HG02884 (cell line): ENCODE measurements at regions not wholly inside any gene's neighbourhood (a gene's known extent, or its start where the extent isn't known, plus 50 kb on each side); places are given as distances from the start of the nearest gene placed in this dataset.

Experiments
- ATAC-seq: cut with Tn5 transposase; IDR thresholded peaks from one replicate; pipeline ENCODE4 v1.9.1; 2021; ENCODE audit warnings: mild to moderate bottlenecking, moderate library complexity; ENCODE audit not compliant: unreplicated experiment

DNA sequence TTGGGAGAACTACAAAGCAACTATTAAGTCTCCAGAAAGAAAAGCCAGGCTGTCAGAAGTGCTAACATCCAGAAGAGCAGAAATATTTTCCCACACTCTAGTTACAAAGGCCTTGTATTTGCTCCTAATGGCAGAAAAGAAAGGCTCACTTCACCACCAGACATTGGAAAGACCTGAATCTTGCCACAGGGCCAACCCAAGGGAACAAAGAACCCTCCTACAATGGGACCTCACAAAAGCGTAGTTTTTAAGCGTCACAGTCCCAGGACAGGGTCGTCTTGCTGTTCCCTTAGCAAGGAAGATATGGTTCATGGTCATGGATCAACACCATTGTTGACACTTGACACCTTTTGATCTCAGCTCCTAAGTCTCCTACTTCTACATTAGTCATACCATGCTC lies 119.1 kb downstream of the RPS29 start:
- no peak for ATAC-seq

DNA sequence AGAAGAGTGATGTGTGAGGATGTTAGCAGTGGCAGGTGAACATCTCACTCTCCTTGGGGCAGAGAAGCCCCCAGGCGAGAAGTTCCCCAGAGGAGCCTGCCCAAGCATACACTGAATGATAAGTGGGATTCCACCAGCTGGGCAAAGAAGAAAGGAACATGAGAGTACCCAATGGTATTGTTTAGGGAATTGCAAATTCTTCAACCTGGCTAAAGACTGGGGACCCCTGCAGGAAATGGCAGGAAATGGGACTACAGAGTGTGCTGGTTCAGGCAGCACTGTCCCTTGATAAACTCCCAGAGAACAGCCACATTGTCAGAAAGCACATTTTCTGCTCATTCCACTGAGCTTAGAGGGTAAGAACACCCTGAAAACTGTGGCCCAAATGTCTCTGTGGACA lies 121.3 kb downstream of the RPS29 start:
- no peak for ATAC-seq

DNA sequence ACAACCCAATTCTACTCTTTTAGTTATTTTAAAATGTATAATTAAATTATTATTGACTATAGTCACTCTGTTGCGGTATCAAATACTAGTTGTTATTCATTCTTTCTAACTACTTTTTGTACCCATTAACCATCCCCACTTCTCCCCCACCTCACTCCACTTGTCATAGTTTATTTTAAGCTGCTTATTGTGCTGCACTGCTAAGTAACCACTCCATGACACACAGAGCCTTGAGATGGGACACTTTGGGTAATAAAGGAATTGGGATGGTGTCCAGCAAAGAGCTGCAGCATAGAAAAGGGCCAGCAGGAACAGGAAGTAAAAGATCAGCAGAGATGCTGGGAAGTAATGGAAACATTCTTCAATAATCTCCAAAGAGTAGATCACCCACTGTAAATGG lies 123.0 kb downstream of the RPS29 start:
- ATAC-seq, result no peak

DNA sequence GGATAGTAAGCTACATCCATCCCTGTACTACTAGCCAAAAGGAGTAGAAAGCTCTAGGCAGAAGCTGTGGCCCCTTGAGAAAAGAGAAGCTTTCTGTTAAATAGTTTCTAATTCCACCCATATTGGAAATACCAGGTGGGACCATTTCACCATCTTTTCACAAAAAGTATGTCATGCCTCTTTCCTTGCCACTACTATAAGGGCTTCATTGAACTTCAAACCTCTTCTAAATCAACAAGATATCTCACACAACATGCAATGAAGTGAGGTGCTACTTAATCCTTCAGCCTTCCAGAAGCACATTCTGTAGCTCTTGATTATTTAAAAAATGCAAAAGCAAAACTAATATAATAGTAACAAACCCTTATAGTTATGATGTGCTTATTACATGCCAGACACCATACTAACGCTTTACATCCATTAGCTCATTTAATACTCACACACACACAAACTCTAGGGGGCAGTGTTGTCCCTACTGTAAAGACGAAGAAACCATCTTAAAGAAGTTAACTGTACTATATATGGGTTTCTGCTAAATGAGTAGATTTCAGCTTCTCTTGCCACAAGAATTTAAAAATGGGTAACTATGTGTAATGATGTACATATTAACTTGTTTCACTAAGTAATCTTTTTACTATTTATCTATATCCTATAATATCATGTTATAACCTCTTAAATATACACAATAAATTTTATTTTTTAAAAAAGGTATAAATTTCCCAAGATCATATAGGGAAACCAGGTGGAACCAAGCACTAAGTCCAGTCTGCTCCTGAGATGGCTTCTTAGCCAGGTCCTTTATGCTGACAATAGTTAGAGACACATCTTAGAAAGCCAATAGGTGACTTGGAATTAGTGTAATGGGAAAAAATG lies 124.4 kb downstream of the RPS29 start:
- ATAC-seq, result peak; percentile 97

DNA sequence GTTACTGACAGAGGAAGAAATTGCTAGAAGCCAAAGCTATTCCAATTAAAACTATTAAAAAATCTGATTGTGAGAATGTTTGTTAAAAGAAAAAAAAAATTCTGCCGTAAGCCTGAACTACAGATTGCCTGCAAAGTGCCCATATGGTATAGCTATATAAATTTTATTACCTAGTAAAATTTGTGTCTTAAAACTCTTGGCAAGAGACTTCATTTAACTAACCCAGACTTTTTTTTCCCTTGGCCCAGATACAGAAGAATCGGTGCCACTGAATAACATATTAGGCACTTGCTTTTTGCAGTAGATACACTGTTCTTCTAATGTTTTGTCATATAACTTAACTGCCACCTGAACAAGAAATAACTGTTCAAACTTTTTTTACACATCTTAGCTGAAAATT lies 125.5 kb downstream of the RPS29 start:
- no peak for ATAC-seq

DNA sequence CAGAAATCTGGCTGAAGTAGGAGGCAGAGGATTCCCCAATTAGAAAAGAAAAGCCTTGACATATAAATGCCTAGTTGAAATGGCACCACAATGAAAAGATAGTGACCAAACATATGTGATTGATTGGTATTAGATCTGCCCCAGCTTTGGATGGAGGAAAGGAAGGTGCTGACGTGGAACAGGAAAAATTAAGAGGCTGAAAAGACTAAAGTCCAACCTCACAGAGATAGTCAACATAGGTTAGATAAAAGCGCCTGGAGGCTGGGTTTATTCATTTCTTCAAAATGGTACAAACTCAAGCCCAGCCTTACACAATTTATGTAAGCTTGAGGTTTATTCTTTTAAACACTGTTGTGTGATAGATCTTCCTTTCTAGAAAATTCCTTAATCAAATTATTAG lies 129.6 kb downstream of the RPS29 start:
- ATAC-seq, result no peak

DNA sequence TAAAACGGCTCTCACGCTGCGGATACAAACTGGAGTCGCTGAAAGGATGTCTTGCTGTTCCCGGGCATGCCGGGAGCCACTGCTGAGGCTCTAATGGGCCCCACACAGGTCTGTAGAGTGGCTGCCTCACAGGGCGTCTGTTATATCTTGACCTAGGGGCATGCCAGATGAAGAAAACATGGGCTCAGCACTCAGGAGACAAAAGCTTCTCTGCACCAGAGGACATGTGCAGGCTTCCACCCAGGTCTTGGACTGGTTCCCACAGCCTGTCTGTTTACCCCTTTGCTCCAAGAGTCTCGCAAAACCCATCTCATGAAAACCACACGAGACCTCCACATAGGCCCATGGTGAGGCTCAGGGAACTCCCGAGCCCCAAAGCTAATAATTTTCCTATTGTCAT lies 134.2 kb downstream of the RPS29 start:
- ATAC-seq, result no peak

DNA sequence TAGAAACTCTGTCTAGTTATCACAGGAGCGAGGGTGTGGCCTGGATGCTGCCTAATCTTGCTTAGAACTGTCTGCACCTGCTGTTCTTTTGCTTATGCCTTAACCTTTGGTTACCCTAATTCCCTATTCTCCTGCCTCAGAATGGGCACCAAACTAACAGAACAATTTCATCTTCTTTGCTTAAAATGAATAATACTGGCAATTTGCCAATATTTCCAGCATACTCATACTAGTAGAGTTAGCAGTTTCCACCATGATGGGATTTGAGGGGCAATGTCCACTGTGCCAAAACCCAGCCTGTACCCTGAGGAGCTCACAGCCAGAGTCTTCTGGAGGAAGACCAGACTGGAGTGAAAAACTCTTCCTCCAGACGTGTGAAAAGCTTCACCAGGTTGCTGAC lies 136.4 kb downstream of the RPS29 start:
- no peak for ATAC-seq

DNA sequence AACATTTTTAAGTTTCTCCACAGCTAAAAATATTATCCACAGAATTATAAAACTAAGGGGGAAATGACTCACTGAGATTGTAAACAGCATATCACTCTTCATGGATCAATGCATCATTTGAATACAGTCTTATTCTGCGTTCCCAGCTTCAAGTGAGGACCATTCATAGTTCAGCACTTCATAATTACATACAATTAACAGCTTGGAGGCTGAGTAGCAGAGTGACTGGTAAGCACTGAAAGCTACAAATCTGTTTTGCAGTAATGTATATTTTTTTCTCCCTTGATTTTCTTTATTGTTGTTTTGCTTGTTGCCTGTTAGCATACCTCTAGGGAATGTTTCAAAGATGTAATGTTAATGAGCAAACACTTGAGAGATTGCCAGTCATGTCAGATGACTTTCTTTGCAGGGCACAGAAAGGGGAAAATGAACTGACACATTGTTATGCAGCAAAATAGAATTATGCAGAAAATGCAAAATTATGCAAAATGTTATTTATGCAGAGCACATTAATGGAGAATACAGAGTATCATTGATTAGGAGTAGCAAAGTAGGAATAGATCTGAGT lies 138.6 kb downstream of the RPS29 start:
- no peak for ATAC-seq

DNA sequence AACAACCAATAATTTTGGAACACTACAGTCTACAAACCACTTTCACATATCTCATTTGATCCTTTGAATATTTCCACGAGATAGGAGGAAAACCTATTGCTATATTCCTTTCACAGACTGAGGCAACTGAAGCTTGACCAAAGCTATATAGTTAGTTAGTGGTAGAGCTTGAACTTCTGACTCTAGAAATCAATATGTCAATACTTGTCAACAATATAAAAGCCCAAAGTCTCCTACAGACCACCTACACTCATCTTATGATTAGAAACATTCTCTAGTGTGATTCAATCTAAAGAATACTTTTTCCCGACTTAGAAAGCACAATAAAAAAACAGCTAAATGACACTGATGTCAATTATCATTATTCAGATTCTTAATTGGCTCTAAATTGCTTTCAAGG lies 139.4 kb downstream of the RPS29 start:
- ATAC-seq, result no peak

DNA sequence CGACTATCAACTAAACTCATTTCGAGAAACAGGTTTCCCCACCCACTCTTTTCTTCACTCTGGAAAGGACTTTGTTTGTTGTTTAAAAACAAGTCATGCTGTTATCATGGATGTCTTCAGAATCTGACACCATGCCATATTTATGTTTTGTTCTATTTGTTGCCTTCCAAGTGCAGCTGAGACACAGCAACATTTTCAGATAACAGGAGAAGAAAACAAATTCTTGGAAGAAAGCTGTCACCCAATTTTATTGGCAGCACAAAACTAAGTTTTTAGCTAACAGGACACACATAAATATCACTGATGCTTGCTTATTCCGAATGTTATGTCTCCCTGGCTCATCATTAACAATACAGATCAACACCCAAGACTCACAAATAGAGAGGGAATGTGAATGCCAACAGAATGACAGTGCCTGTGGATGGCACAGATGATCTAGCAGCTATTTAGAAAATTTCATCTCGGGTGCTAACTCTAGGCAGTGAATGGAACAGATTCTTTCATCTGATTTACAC lies 147.9 kb downstream of the RPS29 start:
- no peak for ATAC-seq

DNA sequence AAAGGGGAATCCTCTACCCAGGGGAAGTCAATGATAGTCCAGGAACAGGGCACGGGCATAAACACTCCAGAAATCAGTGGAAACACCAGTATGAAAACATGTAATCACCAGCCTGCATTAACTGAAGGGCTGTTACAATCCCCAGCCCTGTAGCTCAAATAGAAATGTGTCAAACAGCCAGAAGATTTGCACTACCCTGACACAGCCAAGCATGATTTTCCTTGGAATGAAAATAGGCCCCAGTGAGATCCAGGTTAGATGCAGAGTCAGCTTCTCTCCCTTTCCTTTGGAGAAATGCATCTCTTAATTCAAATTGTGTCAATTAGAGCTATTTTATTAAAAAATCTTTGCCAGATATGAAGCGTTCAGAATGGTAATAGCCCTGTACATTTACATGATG lies 158.1 kb downstream of the RPS29 start:
- no peak for ATAC-seq

DNA sequence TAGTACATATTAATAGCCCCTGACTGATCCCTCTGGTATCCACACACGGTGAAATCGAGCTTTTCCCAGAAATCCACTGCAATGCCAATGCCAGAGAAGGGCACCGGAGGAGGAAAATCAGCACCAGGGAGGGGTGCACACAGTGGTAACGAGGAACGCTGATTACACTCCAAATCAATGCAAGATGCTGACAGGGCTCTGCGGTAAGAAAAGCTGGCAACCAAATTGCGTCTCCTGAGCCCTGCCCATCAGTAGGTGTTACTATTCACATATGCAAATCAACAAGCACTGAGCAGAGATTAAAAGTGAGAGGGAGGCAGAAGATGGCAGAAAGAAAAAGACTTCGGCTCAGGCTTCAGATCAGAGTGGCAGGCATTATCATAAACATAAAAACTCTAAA lies 159.1 kb downstream of the RPS29 start:
- no peak for ATAC-seq

DNA sequence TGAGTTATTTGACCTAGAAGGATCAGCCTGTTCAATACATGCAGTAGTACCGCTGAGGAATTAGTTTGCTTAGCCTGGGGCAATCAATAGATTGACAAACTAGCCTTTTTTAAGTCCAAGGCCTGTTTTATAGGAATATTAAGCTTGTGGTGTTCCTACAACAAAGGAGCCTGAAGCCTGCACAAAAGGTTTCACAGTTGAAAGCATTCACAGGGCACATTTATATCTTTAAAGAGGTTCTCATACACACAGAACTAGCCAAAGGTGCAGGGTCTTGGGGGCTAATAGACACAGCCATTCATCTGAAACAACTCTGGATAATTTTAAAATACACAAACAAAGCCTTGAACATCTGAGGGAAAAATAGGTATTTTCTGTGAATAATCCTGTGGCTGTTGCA lies 160.3 kb downstream of the RPS29 start:
- no peak for ATAC-seq

DNA sequence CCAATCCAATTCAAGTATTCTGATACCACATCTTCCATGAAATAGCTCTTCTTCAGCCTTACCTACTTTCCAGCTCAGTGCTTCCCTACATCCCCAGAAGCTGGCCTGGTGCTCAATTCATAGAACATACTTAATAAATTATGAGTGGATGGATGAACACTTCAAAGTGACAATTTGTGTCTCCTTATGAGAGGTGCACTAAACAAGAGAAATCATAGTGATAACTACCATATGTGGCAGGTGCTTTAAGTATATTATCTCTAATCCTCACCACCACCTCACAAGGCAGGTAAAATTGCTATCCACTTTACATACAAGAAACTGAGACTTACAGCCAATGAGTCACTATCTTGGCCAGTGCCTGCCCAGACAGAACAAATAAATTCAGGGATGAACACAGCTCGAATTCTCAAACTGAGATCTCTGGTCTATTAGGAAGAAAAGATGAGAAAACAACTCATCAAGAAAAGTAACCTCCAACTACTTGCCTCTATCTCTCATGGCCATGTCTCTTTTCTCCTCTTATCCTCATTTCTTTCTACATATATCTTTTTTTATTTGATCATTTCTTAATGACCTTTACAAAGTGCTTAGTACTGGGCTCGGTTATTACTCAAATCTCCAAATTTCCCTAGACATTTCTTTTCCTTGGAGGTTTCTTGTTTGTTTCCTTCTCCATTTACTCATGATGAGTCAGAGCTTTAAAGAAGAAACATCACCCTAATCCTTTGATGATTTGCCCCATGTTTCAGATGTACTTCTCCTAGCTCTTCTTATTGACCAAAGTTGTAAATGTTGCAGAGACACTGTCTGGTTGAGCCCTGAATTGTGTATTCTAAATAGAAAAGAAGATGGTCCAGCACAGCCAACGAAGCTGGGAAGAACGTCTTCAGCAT lies 161.5 kb downstream of the RPS29 start:
- no peak for ATAC-seq

DNA sequence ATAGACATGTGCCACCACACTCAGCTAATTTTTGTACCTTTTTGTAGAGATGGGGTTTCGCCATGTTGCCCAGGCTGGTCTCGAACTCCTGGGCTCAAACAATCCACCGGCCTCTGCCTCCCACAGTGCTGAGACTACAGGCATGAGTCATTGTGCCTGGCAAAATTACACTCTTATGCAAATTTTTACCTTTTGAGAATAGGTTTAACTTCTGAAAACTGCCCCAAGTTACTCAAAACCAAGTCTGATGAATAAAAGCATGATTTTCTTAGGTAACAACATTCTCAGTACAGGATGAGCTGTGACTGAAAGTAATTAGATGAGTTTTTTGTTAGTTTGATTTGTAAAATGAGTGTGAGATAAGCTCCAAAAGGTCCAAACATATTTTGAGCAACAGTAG lies 166.0 kb downstream of the RPS29 start:
- peak; percentile 92 for ATAC-seq

DNA sequence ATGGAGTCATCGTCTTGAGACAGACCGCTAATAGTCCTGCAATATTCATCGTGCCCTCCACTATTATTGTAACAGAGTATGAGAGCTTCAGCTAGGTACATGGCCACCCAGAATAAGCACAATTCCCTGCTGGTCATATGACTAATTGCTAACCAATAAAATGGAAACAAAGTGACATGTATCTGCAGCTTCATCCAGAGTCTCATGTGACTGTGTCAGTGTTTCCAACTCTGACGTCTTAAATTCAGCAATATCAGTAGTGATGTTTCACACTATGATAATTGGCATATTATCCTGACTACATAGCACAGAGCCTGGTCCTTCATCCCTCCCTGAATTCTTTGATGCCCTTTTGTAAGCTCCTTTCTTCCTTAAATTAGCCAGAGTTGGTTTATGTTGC lies 167.4 kb downstream of the RPS29 start:
- ATAC-seq, result no peak

DNA sequence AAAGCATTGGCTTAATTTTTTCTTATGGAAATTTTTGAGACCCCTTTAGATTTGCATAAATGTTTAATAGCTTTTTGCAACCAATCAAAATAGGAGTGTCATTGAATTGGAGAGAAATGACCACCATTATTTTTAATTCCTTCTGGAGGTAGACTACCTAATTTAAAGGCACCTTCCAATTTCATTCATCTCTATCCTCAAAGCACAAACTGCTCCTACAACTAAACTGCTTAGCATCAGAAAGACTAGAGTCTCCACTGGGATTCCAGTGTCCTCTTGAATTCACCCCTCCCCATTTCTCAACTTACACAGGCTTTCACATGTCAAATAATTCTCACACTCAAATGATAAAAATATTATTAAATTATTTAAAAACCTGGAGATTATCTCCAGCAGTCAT lies 168.4 kb downstream of the RPS29 start:
- ATAC-seq, result no peak

DNA sequence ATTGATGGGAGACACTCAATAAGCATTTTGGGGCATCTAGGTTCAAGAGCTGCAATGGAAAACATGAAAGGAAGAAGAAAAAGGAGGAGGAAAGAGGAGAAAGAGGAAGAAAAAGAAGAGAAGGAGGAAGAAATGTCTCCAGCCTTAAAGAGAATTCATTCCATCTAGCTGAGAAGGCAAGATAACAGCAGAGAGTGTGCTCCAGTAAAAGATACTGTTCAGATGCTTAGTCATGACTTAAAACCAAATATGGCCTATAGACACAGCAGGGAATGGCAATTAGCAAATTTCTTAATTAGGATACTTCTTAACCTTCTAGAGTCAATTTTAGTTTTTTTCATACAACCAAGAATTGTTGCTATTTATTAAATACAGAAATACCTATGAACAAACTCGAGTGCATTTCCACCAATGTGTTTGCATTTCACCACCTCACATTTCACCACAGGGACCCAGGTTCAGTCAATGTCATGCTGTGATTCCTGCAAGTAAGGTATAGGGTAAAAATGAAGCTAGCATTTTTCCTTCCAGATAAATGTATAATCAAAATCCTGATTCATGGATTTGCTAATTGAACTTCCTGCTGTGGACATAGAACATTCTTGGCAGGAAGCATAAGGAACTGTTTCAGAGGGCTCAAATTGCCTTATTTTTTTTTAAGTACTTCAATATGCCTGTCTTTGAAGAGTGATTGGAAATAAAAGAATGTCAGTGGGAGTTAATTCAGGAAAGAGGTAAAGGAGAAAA lies 177.8 kb downstream of the RPS29 start:
- no peak for ATAC-seq

DNA sequence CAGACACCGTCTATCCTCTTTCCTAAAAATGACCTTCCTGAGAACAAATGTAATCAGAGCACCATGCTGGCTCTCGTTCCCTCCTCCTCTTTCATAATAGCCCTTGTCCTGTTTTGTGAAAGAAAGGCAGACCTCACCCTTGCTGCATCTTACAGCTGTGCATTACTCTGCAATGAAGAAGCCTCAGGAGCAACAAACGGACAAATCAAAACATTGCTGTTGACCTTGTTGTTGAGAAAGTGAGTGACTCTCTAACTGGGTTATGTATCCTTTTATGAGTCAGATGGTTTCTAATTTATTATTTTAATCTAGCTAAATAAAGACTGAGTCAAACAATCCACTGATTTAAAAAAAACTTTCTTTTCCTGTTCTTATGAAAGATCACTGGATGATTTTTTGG lies 180.9 kb downstream of the RPS29 start:
- no peak for ATAC-seq

DNA sequence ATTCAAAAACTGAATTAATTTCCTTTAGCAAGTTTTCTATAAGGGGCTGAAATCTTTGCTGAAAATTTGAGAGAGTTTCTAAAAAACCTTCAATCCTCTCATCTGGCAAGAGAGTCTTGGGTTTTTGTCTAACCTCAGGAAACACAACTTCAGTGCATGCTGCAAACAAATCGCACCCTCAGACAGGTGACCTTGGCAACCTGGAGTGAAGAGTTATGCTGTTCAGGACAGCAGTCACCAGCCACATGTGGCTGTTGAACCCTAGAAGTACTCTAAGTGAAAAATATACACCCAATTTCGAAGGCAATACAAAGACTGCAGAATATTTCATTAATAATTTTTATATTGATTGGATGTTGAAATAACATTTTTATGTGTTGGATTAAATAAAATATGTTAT lies 184.8 kb downstream of the RPS29 start:
- no peak for ATAC-seq
